SK-N-SH (cell line): ENCODE measurements at regions not wholly inside any gene's neighbourhood (a gene's known extent, or its start where the extent isn't known, plus 50 kb on each side); places are given as distances from the start of the nearest gene placed in this dataset.

Experiments used
- CTCF ChIA-PET: fragments of 300-600, 350-600 bp; formaldehyde crosslinking; extraction: SDS; loops from one replicate; lab custom pipeline; 2021; lab: Yijun Ruan, JAX
- POLR2A ChIA-PET: fragments of 350-600 bp; sonication (Branson Sonifier 250); formaldehyde crosslinking; extraction: SDS; loops from one replicate; lab custom pipeline; 2020; ENCODE audit warnings: antibody characterized with exemption, inconsistent platforms; lab: Yijun Ruan, JAX
- DNase-seq: peaks from one replicate; pipeline ENCODE4 v3.0.0; 2012
- H2AFZ ChIP-seq: fragments of 200-600 bp; sonication (generic); 2 replicates; pipeline ENCODE4 v1.8.1; 2016; ENCODE audit warnings: antibody characterized with exemption, mild to moderate bottlenecking, low read depth
- H3F3A ChIP-seq: fragments of 200-600 bp; sonication (generic); replicated peaks from 2 replicates; pipeline ENCODE3; 2016; ENCODE audit warnings: antibody characterized with exemption, mild to moderate bottlenecking; ENCODE audit not compliant: insufficient read depth
- H3K27ac ChIP-seq, 2 experiments: fragments of 200-500 bp in 1 of 2; fragments of 200-600 bp in 1 of 2; sonication (Bioruptor generic) in 1 of 2; sonication (generic), shearing (Covaris generic) in 1 of 2; 2 replicates each; pipeline versions ENCODE4 v1.5.1 to v1.6.1; 2014 to 2016; ENCODE audit warnings: low read depth in 2 of 2, inconsistent platforms in 1 of 2, low read length in 1 of 2, mild to moderate bottlenecking in 1 of 2, mixed read lengths in 1 of 2
- H3K27me3 ChIP-seq: fragments of 200-600 bp; sonication (generic), shearing (Covaris generic); 2 replicates; pipeline ENCODE4 v1.6.1; 2016; ENCODE audit warnings: mixed run types; ENCODE audit not compliant: insufficient read depth
- H3K36me3 ChIP-seq, 2 experiments: fragments of 200-500 bp in 1 of 2; fragments of 200-600 bp in 1 of 2; sonication (Bioruptor generic) in 1 of 2; sonication (generic) in 1 of 2; replicated peaks in 1 of 2; 2 replicates each; pipeline versions ENCODE3 to v1.5.1; 2014 to 2016; ENCODE audit warnings: low read length in 1 of 2, mild to moderate bottlenecking in 1 of 2; ENCODE audit not compliant: insufficient read depth in 2 of 2, control insufficient read depth in 1 of 2
- H3K4me1 ChIP-seq, 2 experiments: fragments of 200-500 bp in 1 of 2; fragments of 200-600 bp in 1 of 2; sonication (Bioruptor generic) in 1 of 2; sonication (generic), shearing (Covaris generic) in 1 of 2; 2 replicates each; pipeline versions ENCODE4 v1.5.1 to v1.6.1; 2014 to 2016; ENCODE audit warnings: low read depth in 1 of 2, low read length in 1 of 2, mixed run types in 1 of 2; ENCODE audit not compliant: insufficient read depth in 2 of 2, control insufficient read depth in 1 of 2
- H3K4me2 ChIP-seq: fragments of 200-600 bp; sonication (generic), shearing (Covaris generic); 2 replicates; pipeline ENCODE4 v1.6.1; 2017; ENCODE audit warnings: mixed run types
- H3K4me3 ChIP-seq, 2 experiments: fragments of 200-500 bp in 1 of 2; fragments of 200-600 bp in 1 of 2; sonication (Bioruptor generic) in 1 of 2; sonication (generic), shearing (Covaris generic) in 1 of 2; 2 replicates each; pipeline versions ENCODE4 v1.5.1 to v1.8.1; 2014 to 2016; ENCODE audit warnings: low read depth in 2 of 2, inconsistent platforms in 1 of 2, low read length in 1 of 2, mild to moderate bottlenecking in 1 of 2, mixed read lengths in 1 of 2, moderate library complexity in 1 of 2
- H3K79me2 ChIP-seq: fragments of 200-600 bp; sonication (generic); 2 replicates; pipeline ENCODE4 v1.8.1; 2017; ENCODE audit warnings: mild to moderate bottlenecking; ENCODE audit not compliant: insufficient read depth
- H3K9ac ChIP-seq: fragments of 200-600 bp; sonication (generic); 2 replicates; pipeline ENCODE4 v1.6.1; 2017; ENCODE audit warnings: mixed run types
- H3K9me2 ChIP-seq: fragments of 200-600 bp; sonication (generic); 2 replicates; pipeline ENCODE4 v1.6.1; 2017; ENCODE audit warnings: mixed run types
- H3K9me3 ChIP-seq: fragments of 200-600 bp; sonication (generic); 2 replicates; pipeline ENCODE4 v1.6.1; 2017; ENCODE audit warnings: mixed run types, mild to moderate bottlenecking, moderate library complexity
- H4K20me1 ChIP-seq: fragments of 200-600 bp; sonication (generic); 2 replicates; pipeline ENCODE4 v1.6.1; 2017; ENCODE audit warnings: mild to moderate bottlenecking, mixed run types; ENCODE audit not compliant: insufficient read depth
- ELF1 ChIP-seq: IDR thresholded peaks from 2 replicates; pipeline ENCODE4 v1.4.0; 2012
- FOXJ3 ChIP-seq: sonication (generic); formaldehyde crosslinking; IDR thresholded peaks from 2 replicates; pipeline ENCODE4 v1.5.1; 2020; ENCODE audit warnings: mild to moderate bottlenecking, missing genetic modification reagents
- GABPA ChIP-seq: IDR thresholded peaks from 2 replicates; pipeline ENCODE4 v1.4.0; 2012; ENCODE audit warnings: low read depth, mild to moderate bottlenecking
- JUND ChIP-seq: IDR thresholded peaks from 2 replicates; pipeline ENCODE4 v1.4.0; 2012
- MEF2A ChIP-seq: IDR thresholded peaks from 2 replicates; pipeline ENCODE4 v1.4.0; 2012; ENCODE audit warnings: low read depth, borderline replicate concordance
- PBX3 ChIP-seq: IDR thresholded peaks from 2 replicates; pipeline ENCODE4; 2012
- RCOR1 ChIP-seq: fragments of 150-350 bp; IDR thresholded peaks from 2 replicates; pipeline ENCODE4 v1.6.1; 2017; ENCODE audit warnings: antibody characterized with exemption, low read length
- RXRA ChIP-seq: IDR thresholded peaks from 2 replicates; pipeline ENCODE4 v1.4.0; 2012; ENCODE audit warnings: low read depth, mild to moderate bottlenecking, borderline replicate concordance
- SIN3A ChIP-seq: IDR thresholded peaks from 2 replicates; pipeline ENCODE4 v1.6.1; 2012; ENCODE audit warnings: low read depth, mild to moderate bottlenecking, low read length, moderate library complexity, borderline replicate concordance
- TAF1 ChIP-seq: IDR thresholded peaks from 2 replicates; pipeline ENCODE4 v1.6.1; 2012; ENCODE audit warnings: low read depth, mild to moderate bottlenecking, low read length, moderate library complexity, borderline replicate concordance
- TCF12 ChIP-seq: IDR thresholded peaks from 2 replicates; pipeline ENCODE4 v1.4.0; 2012
- WGBS: methylation state at CpG from one replicate; pipeline ENCODE4 v1.1.6; 2017; ENCODE audit warnings: low lambda C conversion rate; 5-methylcytosine and 5-hydroxymethylcytosine counted together
- TF ChIP-seq, protein P1 (sequence below): IDR thresholded peaks from 2 replicates; pipeline ENCODE4 v1.4.0; 2012; ENCODE audit warnings: low read depth, borderline replicate concordance

- 98% methylated on average over 3 of the region's 3 CpGs for WGBS
- POLR2A ChIA-PET = no interaction called here
- DNase-seq = no peak
- Histone ChIP-seq H3K9me2 (no peaks in the 10 kb centered on the region), H3K4me3 (no peak overlapping the region), H3K4me1 (peaks cover 8% of the 10 kb centered on the region in 2 experiments; a peak in 2 of 4 replicates), H3K4me2 (no peak overlapping the region), H2AFZ (no peak overlapping the region), H3F3A (no peaks in the 10 kb centered on the region), H3K9me3 (no peaks in the 10 kb centered on the region), H4K20me1 (peaks cover 21% of the 10 kb centered on the region; the same call in 1 of the 2 replicates), H3K79me2 (peaks cover 40% of the 10 kb centered on the region), H3K27ac (no peak overlapping the region), H3K9ac (no peak overlapping the region), H3K27me3 (no peaks in the 10 kb centered on the region), H3K36me3 (no peaks in the 10 kb centered on the region)
- CTCF ChIA-PET = interaction anchor here (0.9 to 1.5 kb wide), 2 partner anchors 19 to 116 kb away, joined by 3 read pairs; no protein-coding TSS in a partner anchor
- TF ChIP-seq RXRA (no peak), RCOR1 (no peak), GABPA (no peak), FOXJ3 (no peak), MEF2A (no peak), SIN3A (no peak), PBX3 (no peak), ELF1 (no peak)
These were observed 52.6 kb upstream of the TEX264 start for GRCh38 chr3:51618496-51618895.

DNA sequence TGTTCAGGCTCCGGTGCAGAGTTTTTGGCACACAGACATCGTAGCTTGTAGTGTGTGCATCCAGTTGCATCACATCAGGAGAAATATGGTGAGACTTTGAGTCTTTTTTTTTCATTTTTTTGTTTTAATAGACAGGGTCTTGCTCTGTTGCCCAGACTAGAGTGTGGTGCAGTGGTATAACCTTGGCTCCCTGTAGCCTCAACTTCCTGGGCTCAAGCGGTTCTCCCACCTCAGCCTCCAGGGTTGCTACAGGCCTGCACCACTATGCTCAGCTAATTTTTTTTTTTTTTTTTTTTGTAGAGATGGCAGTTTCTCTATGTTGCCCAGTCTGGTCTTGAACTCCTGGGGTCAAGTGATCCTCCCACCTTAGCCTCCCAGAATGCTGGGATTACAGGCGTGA is 51.1 kb upstream of the TEX264 start:
- Histone ChIP-seq H4K20me1 (peaks cover 21% of the 10 kb centered on the region; the same call in 1 of the 2 replicates), H3K79me2 (peaks cover 30% of the 10 kb centered on the region), H3F3A (no peaks in the 10 kb centered on the region), H3K27me3 (no peaks in the 10 kb centered on the region), H3K4me2 (no peak overlapping the region), H3K9me2 (no peaks in the 10 kb centered on the region), H3K4me1 (peaks cover 8% of the 10 kb centered on the region in 2 experiments; a peak in 2 of 4 replicates), H3K36me3 (no peaks in the 10 kb centered on the region), H3K9ac (no peak overlapping the region), H3K9me3 (no peaks in the 10 kb centered on the region), H2AFZ (no peak overlapping the region), H3K27ac (no peak overlapping the region), H3K4me3 (no peak overlapping the region)
- CTCF ChIA-PET = no interaction called here
- TF ChIP-seq MEF2A (no peak), JUND (no peak), TCF12 (no peak), TAF1 (no peak), GABPA (no peak)
- TF ChIP-seq, protein P1, sequence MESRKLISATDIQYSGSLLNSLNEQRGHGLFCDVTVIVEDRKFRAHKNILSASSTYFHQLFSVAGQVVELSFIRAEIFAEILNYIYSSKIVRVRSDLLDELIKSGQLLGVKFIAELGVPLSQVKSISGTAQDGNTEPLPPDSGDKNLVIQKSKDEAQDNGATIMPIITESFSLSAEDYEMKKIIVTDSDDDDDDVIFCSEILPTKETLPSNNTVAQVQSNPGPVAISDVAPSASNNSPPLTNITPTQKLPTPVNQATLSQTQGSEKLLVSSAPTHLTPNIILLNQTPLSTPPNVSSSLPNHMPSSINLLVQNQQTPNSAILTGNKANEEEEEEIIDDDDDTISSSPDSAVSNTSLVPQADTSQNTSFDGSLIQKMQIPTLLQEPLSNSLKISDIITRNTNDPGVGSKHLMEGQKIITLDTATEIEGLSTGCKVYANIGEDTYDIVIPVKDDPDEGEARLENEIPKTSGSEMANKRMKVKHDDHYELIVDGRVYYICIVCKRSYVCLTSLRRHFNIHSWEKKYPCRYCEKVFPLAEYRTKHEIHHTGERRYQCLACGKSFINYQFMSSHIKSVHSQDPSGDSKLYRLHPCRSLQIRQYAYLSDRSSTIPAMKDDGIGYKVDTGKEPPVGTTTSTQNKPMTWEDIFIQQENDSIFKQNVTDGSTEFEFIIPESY = no peak
- no peak for DNase-seq
- WGBS = 98% methylated on average over 4 of the region's 4 CpGs
- POLR2A ChIA-PET = no interaction called here
